SU-DHL-6 (cell line): ENCODE measurements at regions not wholly inside any gene's neighbourhood (a gene's known extent, or its start where the extent isn't known, plus 50 kb on each side); places are given as distances from the start of the nearest gene placed in this dataset.

Experiments used
- EZH2phosphoT487 ChIP-seq: fragments of 200-600 bp; sonication (generic), shearing (Covaris generic); conservative IDR thresholded peaks from 2 replicates; pipeline ENCODE4 v1.6.1; 2018; ENCODE audit warnings: mild to moderate bottlenecking, antibody characterized with exemption, low read length, moderate library complexity, mixed read lengths
- TF ChIP-seq, protein P1 (sequence below): fragments of 200-600 bp; sonication (generic); IDR thresholded peaks from one replicate; pipeline ENCODE4 v1.5.1; 2017; ENCODE audit warnings: antibody characterized with exemption, mild to moderate bottlenecking, low read length, moderate library complexity; ENCODE audit not compliant: insufficient read depth, poor library complexity, severe bottlenecking

DNA sequence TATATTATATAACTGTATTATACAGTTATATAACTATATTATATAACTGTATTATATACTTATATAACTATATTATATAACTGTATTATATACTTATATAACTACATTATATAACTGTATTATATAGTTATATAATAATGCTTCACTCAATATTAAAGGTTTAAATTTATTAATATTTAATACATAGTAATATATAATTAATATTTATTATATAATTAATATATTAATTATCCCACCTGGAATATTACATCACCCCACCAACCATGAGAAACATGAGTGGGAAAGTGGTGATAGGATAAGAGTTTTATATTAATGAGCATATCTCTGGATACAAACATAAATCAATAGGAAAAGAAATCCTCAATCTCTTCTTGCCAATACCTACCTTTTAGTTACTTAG lies 487.1 kb upstream of the LRRTM4 start:
- TF ChIP-seq, protein P1, sequence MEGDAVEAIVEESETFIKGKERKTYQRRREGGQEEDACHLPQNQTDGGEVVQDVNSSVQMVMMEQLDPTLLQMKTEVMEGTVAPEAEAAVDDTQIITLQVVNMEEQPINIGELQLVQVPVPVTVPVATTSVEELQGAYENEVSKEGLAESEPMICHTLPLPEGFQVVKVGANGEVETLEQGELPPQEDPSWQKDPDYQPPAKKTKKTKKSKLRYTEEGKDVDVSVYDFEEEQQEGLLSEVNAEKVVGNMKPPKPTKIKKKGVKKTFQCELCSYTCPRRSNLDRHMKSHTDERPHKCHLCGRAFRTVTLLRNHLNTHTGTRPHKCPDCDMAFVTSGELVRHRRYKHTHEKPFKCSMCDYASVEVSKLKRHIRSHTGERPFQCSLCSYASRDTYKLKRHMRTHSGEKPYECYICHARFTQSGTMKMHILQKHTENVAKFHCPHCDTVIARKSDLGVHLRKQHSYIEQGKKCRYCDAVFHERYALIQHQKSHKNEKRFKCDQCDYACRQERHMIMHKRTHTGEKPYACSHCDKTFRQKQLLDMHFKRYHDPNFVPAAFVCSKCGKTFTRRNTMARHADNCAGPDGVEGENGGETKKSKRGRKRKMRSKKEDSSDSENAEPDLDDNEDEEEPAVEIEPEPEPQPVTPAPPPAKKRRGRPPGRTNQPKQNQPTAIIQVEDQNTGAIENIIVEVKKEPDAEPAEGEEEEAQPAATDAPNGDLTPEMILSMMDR: no peak
- no peak for TF ChIP-seq EZH2phosphoT487
